Erythroblast (primary cell): ENCODE measurements at regions not wholly inside any gene's neighbourhood (a gene's known extent, or its start where the extent isn't known, plus 50 kb on each side); places are given as distances from the start of the nearest gene placed in this dataset.

Experiments used
- GATA1 ChIP-seq: IDR thresholded peaks from 2 replicates; pipeline ENCODE4 v1.6.1; 2011; ENCODE audit warnings: low read depth, mild to moderate bottlenecking, control low read depth, low read length, moderate library complexity
- POLR2A ChIP-seq: IDR thresholded peaks from 2 replicates; pipeline ENCODE4 v1.6.1; 2011; ENCODE audit warnings: mild to moderate bottlenecking, low read length

- no peak for TF ChIP-seq POLR2A
- no peak for TF ChIP-seq GATA1
These were observed 309.7 kb downstream of the RAD51AP2 start for GRCh38 chr2:17208511-17208910.
